Neural progenitor cell (in vitro differentiated cells): ENCODE measurements at regions not wholly inside any gene's neighbourhood (a gene's known extent, or its start where the extent isn't known, plus 50 kb on each side); places are given as distances from the start of the nearest gene placed in this dataset.

Source experiments
- EZH2 ChIP-seq: fragments of 200-600 bp; sonication (generic); IDR thresholded peaks from 2 replicates; pipeline ENCODE4 v1.6.1; 2017; ENCODE audit warnings: antibody characterized with exemption, mild to moderate bottlenecking, moderate library complexity
- TF ChIP-seq, protein P1 (sequence below): fragments of 200-600 bp; sonication (generic); IDR thresholded peaks from 2 replicates; pipeline ENCODE4 v1.5.1; 2017; ENCODE audit warnings: antibody characterized with exemption, mild to moderate bottlenecking

DNA sequence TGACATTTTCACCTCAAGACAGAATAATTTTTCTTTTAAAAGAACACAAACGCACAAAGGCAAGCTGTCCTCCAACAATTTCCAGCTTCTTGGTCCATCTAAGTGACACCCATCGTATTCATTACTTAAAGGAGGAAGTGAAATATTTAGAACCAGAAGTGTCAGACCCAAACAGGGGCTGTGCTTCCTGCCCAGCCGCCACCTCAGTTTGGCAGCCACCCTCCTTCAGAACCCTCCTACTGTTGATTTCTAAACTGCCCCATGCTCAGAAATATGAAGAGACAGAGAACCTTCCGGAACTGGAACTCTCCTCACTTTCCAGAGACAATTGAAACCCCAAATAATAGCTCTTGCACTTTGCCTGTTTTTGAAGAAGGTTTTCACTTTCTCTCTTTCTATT is 734.8 kb upstream of the SALL3 start:
- no peak for TF ChIP-seq EZH2
- TF ChIP-seq, protein P1, sequence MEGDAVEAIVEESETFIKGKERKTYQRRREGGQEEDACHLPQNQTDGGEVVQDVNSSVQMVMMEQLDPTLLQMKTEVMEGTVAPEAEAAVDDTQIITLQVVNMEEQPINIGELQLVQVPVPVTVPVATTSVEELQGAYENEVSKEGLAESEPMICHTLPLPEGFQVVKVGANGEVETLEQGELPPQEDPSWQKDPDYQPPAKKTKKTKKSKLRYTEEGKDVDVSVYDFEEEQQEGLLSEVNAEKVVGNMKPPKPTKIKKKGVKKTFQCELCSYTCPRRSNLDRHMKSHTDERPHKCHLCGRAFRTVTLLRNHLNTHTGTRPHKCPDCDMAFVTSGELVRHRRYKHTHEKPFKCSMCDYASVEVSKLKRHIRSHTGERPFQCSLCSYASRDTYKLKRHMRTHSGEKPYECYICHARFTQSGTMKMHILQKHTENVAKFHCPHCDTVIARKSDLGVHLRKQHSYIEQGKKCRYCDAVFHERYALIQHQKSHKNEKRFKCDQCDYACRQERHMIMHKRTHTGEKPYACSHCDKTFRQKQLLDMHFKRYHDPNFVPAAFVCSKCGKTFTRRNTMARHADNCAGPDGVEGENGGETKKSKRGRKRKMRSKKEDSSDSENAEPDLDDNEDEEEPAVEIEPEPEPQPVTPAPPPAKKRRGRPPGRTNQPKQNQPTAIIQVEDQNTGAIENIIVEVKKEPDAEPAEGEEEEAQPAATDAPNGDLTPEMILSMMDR: no peak
